ENCODE measurements at regions not wholly inside any gene's neighbourhood (a gene's known extent, or its start where the extent isn't known, plus 50 kb on each side); places are given as distances from the start of the nearest gene placed in this dataset.

DNA sequence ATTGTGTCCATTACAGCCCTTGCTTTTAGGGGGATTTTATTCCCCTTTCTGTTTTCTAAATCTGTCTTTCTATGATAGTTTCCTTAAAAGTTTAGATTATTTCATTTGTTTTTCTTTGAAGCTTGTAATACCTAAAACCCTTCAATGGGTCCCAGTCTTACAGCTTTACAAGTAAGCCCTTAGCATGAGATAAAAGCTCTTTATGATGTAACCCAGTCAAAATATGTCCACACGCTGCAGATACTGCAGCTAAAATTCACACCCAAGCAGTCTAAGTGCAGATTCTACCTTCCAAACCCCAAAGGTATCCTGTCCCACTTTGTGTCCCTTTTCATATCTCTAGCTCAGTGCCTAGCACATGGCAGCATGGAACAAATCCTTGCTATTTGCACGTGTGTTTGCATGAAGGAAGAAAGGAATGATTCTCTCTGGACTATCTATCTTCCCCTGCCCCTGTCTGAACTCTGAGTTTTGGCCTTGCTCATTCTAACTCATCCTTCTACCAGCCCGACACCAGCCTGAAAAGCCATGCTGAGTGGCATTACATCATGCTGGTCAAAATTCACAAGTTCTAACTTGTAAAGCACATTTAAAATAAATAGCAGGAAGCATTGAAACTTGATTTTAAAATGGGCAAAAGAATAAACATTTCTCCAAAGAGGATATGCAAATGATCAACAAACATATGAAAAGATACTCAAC lies 623.2 kb downstream of the IRS1 start:
- TF ChIP-seq, protein P1, sequence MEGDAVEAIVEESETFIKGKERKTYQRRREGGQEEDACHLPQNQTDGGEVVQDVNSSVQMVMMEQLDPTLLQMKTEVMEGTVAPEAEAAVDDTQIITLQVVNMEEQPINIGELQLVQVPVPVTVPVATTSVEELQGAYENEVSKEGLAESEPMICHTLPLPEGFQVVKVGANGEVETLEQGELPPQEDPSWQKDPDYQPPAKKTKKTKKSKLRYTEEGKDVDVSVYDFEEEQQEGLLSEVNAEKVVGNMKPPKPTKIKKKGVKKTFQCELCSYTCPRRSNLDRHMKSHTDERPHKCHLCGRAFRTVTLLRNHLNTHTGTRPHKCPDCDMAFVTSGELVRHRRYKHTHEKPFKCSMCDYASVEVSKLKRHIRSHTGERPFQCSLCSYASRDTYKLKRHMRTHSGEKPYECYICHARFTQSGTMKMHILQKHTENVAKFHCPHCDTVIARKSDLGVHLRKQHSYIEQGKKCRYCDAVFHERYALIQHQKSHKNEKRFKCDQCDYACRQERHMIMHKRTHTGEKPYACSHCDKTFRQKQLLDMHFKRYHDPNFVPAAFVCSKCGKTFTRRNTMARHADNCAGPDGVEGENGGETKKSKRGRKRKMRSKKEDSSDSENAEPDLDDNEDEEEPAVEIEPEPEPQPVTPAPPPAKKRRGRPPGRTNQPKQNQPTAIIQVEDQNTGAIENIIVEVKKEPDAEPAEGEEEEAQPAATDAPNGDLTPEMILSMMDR (IDR thresholded peaks at IDR 0.05): no peak
- no peak for TF ChIP-seq POLR2A (IDR thresholded peaks at IDR 0.05; ENCODE audit: low read length)
- no peak for TF ChIP-seq RARB (CRISPR knock-in tag; IDR thresholded peaks at IDR 0.05)
- no peak for TF ChIP-seq RCOR1 (IDR thresholded peaks at IDR 0.05; ENCODE audit: low read depth, low read length)
- TF ChIP-seq MYC (IDR thresholded peaks at IDR 0.05; ENCODE audit: borderline replicate concordance, low read length): no peak
- no peak for TF ChIP-seq JUNB (IDR thresholded peaks at IDR 0.05)
- TF ChIP-seq ZSCAN20 (CRISPR knock-in tag; IDR thresholded peaks at IDR 0.05): no peak
- no peak for TF ChIP-seq NFE2L2 (conservative IDR thresholded peaks at IDR 0.05; ENCODE audit: low read length)
- TF ChIP-seq KDM5A (IDR thresholded peaks at IDR 0.05): no peak

Data from A549 (cell line).